Adipocyte (in vitro differentiated cells): ENCODE measurements at regions not wholly inside any gene's neighbourhood (a gene's known extent, or its start where the extent isn't known, plus 50 kb on each side); places are given as distances from the start of the nearest gene placed in this dataset.
A peak's percentile ranks its signal among the peaks of the same experiment; 100 is the strongest.
"Not testable (repeated sequence)": the region's sequence is repeated elsewhere in the genome, so short reads cannot be mapped to it uniquely, and the experiment has no call there.

Experiments
- DNase-seq: peaks from one replicate; pipeline ENCODE4 v3.0.0-alpha.2; 2015; ENCODE audit warnings: low read depth
- H3K27me3 ChIP-seq: replicated peaks from 2 replicates; pipeline ENCODE4 v1.7.0; 2013; ENCODE audit warnings: mild to moderate bottlenecking, low read length, moderate library complexity; ENCODE audit not compliant: control insufficient read depth, insufficient read depth
- H3K36me3 ChIP-seq: 2 replicates; pipeline ENCODE4 v1.7.0; 2013; ENCODE audit warnings: low read length, mild to moderate bottlenecking, moderate library complexity; ENCODE audit not compliant: control insufficient read depth, insufficient read depth, severe bottlenecking
- H3K4me1 ChIP-seq: 2 replicates; pipeline ENCODE4 v1.7.0; 2013; ENCODE audit warnings: mild to moderate bottlenecking, low read length, moderate library complexity; ENCODE audit not compliant: control insufficient read depth, insufficient read depth
- H3K4me3 ChIP-seq: 2 replicates; pipeline ENCODE4 v1.7.0; 2013; ENCODE audit warnings: mild to moderate bottlenecking, low read length, moderate library complexity
- H3K9ac ChIP-seq: 2 replicates; pipeline ENCODE4 v1.7.0; 2013; ENCODE audit warnings: mild to moderate bottlenecking, low read length, moderate library complexity
- H3K9me3 ChIP-seq: 2 replicates; pipeline ENCODE4 v1.7.0; 2013; ENCODE audit warnings: mild to moderate bottlenecking, low read length, moderate library complexity; ENCODE audit not compliant: control insufficient read depth

- Histone ChIP-seq H3K4me3 (no peak overlapping the region), H3K27me3 (no peaks in the 10 kb centered on the region), H3K4me1 (no peaks in the 10 kb centered on the region), H3K9me3 (no peaks in the 10 kb centered on the region), H3K36me3 (no peaks in the 10 kb centered on the region), H3K9ac (no peak overlapping the region)
- no peak for DNase-seq
These were observed 281.8 kb upstream of the TUT7 start for GRCh38 chr9:86636038-86636437.

GRCh38 chr9:86634501-86634900, 280.3 kb upstream of the TUT7 start:
- no peaks in the 10 kb centered on the region for H3K36me3 ChIP-seq
- H3K27me3 ChIP-seq = no peaks in the 10 kb centered on the region
- peaks cover 4% of the 10 kb centered on the region for H3K4me1 ChIP-seq
- DNase-seq = no peak
- H3K9me3 ChIP-seq = no peaks in the 10 kb centered on the region
- H3K9ac ChIP-seq = no peak overlapping the region
- no peak overlapping the region for H3K4me3 ChIP-seq

DNA sequence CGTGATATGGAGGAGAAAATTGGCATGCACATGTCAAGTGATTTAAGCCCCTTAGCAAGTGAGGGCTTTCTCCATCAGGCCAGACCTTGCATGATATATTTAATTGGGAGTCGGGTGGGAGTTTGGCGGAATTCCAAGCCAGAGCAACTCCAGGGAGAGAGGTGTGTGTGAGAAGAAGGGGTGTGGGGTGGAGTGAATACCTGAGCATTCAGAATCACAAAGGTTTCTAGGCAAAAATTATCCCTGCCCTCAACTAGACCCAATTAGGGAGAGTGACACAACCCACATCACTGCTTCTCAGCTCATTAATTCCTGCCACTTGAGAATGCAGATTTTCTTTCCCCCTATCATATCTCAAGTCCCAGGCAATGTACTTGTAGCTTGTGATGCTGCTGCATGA, 279.7 kb upstream of the TUT7 start:
- Histone ChIP-seq H3K27me3 (no peaks in the 10 kb centered on the region), H3K4me3 (no peak overlapping the region), H3K9ac (no peak overlapping the region), H3K9me3 (no peaks in the 10 kb centered on the region), H3K36me3 (no peaks in the 10 kb centered on the region), H3K4me1 (peaks cover 8% of the 10 kb centered on the region)
- DNase-seq = no peak

GRCh38 chr9:86632537-86632936, 278.3 kb upstream of the TUT7 start:
- Histone ChIP-seq H3K4me3 (no peak overlapping the region), H3K27me3 (no peaks in the 10 kb centered on the region), H3K4me1 (peaks cover 16% of the 10 kb centered on the region), H3K9me3 (no peaks in the 10 kb centered on the region), H3K36me3 (no peaks in the 10 kb centered on the region), H3K9ac (no peak overlapping the region)
- DNase-seq = no peak

- Histone ChIP-seq H3K4me3 (no peak overlapping the region), H3K9ac (no peak overlapping the region), H3K4me1 (peaks cover 18% of the 10 kb centered on the region), H3K36me3 (no peaks in the 10 kb centered on the region), H3K27me3 (no peaks in the 10 kb centered on the region), H3K9me3 (no peaks in the 10 kb centered on the region)
- no peak for DNase-seq
These were observed 275.3 kb upstream of the TUT7 start for GRCh38 chr9:86629530-86629929.

GRCh38 chr9:86626802-86627201, 272.6 kb upstream of the TUT7 start:
- peaks cover 18% of the 10 kb centered on the region for H3K4me1 ChIP-seq
- H3K4me3 ChIP-seq = no peak overlapping the region
- no peak overlapping the region for H3K9ac ChIP-seq
- H3K9me3 ChIP-seq = no peaks in the 10 kb centered on the region
- no peak for DNase-seq
- H3K36me3 ChIP-seq = no peaks in the 10 kb centered on the region
- no peaks in the 10 kb centered on the region for H3K27me3 ChIP-seq

DNA sequence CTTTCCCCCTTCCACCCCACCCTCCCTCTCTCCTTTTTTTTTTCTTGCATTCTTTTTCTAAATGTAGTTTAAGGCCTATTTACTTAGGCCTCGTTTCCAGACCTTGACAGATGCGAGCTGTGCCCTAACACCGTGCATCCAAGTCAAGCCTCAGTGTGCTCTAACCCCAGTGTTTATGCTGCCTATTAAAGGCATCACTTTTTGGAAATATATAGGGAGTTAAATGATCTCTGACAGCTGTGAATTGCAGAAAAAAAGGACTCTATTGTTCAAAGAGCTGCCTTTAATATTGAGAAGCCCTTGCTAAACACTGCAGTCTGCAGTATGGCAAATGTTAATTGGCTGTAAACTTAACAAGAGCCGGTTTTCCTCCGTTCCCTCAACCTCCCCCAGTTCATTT, 270.4 kb upstream of the TUT7 start:
- DNase-seq = no peak
- H3K36me3 ChIP-seq = no peaks in the 10 kb centered on the region
- H3K4me3 ChIP-seq = no peak overlapping the region
- no peaks in the 10 kb centered on the region for H3K27me3 ChIP-seq
- peaks cover 14% of the 10 kb centered on the region for H3K4me1 ChIP-seq
- no peaks in the 10 kb centered on the region for H3K9me3 ChIP-seq
- H3K9ac ChIP-seq = no peak overlapping the region

- peaks cover 15% of the 10 kb centered on the region for H3K4me1 ChIP-seq
- H3K36me3 ChIP-seq = no peaks in the 10 kb centered on the region
- H3K4me3 ChIP-seq = no peak overlapping the region
- DNase-seq = peak; percentile 77
- no peaks in the 10 kb centered on the region for H3K9me3 ChIP-seq
- no peaks in the 10 kb centered on the region for H3K27me3 ChIP-seq
- H3K9ac ChIP-seq = peak overlapping the region; percentile 48
These were observed 260.9 kb upstream of the TUT7 start for GRCh38 chr9:86614871-86615849.

GRCh38 chr9:86613943-86614342, 259.7 kb upstream of the TUT7 start:
- no peaks in the 10 kb centered on the region for H3K9me3 ChIP-seq
- H3K4me1 ChIP-seq = peaks cover 15% of the 10 kb centered on the region
- no peak overlapping the region for H3K9ac ChIP-seq
- no peak overlapping the region for H3K4me3 ChIP-seq
- H3K27me3 ChIP-seq = no peaks in the 10 kb centered on the region
- no peak for DNase-seq
- no peaks in the 10 kb centered on the region for H3K36me3 ChIP-seq

DNA sequence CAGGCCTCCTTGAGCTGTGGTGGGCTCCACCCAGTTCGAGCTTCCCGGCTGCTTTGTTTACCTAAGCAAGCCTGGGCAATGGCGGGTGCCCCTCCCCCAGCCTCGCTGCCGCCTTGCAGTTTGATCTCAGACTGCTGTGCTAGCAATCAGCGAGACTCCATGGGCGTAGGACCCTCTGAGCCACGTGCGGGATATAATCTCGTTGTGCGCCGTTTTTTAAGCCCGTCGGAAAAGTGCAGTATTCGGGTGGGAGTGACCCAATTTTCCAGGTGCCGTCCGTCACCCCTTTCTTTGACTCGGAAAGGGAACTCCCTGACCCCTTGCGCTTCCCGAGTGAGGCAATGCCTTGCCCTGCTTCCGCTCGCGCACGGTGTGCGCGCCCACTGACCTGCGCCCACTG, 257.3 kb upstream of the TUT7 start:
- not testable (repeated sequence) for H3K27me3 ChIP-seq, H3K9me3 ChIP-seq, H3K9ac ChIP-seq, H3K36me3 ChIP-seq, DNase-seq, H3K4me3 ChIP-seq
- H3K4me1 ChIP-seq = peaks cover 15% of the 10 kb centered on the region

DNA sequence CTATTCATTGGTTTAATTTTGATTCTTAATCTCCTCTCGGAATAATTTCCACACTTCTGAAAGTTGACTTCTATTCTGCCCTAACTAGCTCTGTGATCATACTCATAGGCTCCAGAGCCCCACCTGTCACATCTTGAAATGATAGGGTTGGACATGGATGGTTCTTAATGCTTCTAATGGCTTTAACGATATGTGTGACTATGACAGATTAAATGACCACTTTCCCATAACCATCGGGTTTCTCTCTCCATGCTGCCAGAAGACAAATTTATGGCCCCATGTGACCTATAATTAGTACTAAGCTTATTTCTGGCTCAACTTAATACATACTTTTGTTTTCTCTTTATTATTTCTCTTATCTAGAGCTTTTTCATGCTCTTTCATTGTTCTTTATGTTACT, 251.1 kb upstream of the TUT7 start:
- DNase-seq = no peak
- Histone ChIP-seq H3K4me3 (no peak overlapping the region), H3K36me3 (no peaks in the 10 kb centered on the region), H3K9me3 (no peaks in the 10 kb centered on the region), H3K4me1 (peaks cover 15% of the 10 kb centered on the region), H3K27me3 (no peaks in the 10 kb centered on the region), H3K9ac (no peak overlapping the region)

DNA sequence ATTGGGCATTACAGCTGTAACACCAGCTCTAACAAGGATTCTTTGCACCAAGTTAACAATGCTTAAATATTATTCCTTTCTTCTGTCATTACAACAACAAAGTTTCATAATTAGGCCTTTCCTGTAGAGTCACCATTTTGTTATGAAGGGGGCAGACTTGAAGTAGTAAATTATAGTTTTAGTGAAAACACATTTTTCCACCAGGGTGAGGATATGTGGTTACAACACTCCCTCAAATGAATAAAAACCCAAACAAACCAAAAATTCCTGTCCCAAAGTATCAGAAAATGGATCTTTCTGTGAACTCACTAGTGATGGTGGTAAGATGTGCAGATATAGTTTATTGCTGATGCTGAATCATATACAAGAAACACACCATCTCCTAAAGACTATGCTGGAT, 250.5 kb upstream of the TUT7 start:
- Histone ChIP-seq H3K27me3 (no peaks in the 10 kb centered on the region), H3K4me3 (no peak overlapping the region), H3K9me3 (no peaks in the 10 kb centered on the region), H3K9ac (no peak overlapping the region), H3K36me3 (no peaks in the 10 kb centered on the region), H3K4me1 (peaks cover 21% of the 10 kb centered on the region)
- DNase-seq = peak; percentile 66
